ENCODE measurements at regions not wholly inside any gene's neighbourhood (a gene's known extent, or its start where the extent isn't known, plus 50 kb on each side); places are given as distances from the start of the nearest gene placed in this dataset.

- DNase-seq = no peak
These were observed 248.2 kb downstream of the ZNF536 start for GRCh38 chr19:30620354-30620753.

- DNase-seq = no peak
These were observed 237.6 kb downstream of the ZNF536 start for GRCh38 chr19:30609656-30610270.

GRCh38 chr19:30608471-30608870 is 236.3 kb downstream of the ZNF536 start:
- DNase-seq = no peak
